ENCODE measurements at regions not wholly inside any gene's neighbourhood (a gene's known extent, or its start where the extent isn't known, plus 50 kb on each side); places are given as distances from the start of the nearest gene placed in this dataset.

GRCh38 chr4:31908261-31908660 is 1188.1 kb downstream of the PCDH7 start:
- TF ChIP-seq CTCF (IDR thresholded peaks at IDR 0.05) (no peak), EP300 (IDR thresholded peaks at IDR 0.05) (no peak), POLR2A (IDR thresholded peaks at IDR 0.05) (no peak)
